Left ventricle myocardium inferior (tissue), 1 donor: ENCODE measurements at regions not wholly inside any gene's neighbourhood (a gene's known extent, or its start where the extent isn't known, plus 50 kb on each side); places are given as distances from the start of the nearest gene placed in this dataset.

Source experiments
- DNase-seq: peaks from one replicate; pipeline ENCODE4 v3.0.0-alpha.2; 2020
- H3K27ac ChIP-seq: fragments of 200-600 bp; replicated peaks from 2 replicates; pipeline ENCODE4 v1.8.0; 2021
- H3K27me3 ChIP-seq: fragments of 200-600 bp; 2 replicates; pipeline ENCODE4 v1.8.0; 2021; ENCODE audit warnings: low read depth
- H3K36me3 ChIP-seq: fragments of 200-600 bp; 2 replicates; pipeline ENCODE4 v1.8.0; 2021
- H3K4me1 ChIP-seq: fragments of 200-600 bp; 2 replicates; pipeline ENCODE4 v1.8.0; 2021
- H3K4me3 ChIP-seq: fragments of 200-600 bp; 2 replicates; pipeline ENCODE4 v1.8.0; 2021; ENCODE audit warnings: mild to moderate bottlenecking, moderate library complexity
- H3K9me3 ChIP-seq: fragments of 200-600 bp; replicated peaks from 2 replicates; pipeline ENCODE4 v1.8.0; 2021
- CTCF ChIP-seq: fragments of 200-600 bp; IDR thresholded peaks from 2 replicates; pipeline ENCODE4 v1.8.0; 2021; ENCODE audit warnings: antibody characterized with exemption, mild to moderate bottlenecking, borderline replicate concordance
- intact Hi-C: fragments of 100-400 bp; cut with micrococcal nuclease; formaldehyde crosslinking; loops from one replicate; pipeline ENCODE4 v1.11.0; 2022
- donor health status: DM: no; HTN: yes; CAD: no; lungs with severe emphysema.

- Histone ChIP-seq H3K36me3 (no peaks in the 10 kb centered on the region), H3K4me3 (no peak overlapping the region), H3K4me1 (no peaks in the 10 kb centered on the region), H3K27ac (no peak overlapping the region), H3K9me3 (no peaks in the 10 kb centered on the region), H3K27me3 (peaks cover 5% of the 10 kb centered on the region)
- no peak for TF ChIP-seq CTCF
- DNase-seq: no peak
- intact Hi-C loops: no loop called here
Observed at GRCh38 chr2:7286120-7286519, 368.9 kb downstream of the RNF144A start.

- no peaks in the 10 kb centered on the region for H3K27me3 ChIP-seq
- no peaks in the 10 kb centered on the region for H3K36me3 ChIP-seq
- H3K4me3 ChIP-seq: no peak overlapping the region
- no peaks in the 10 kb centered on the region for H3K9me3 ChIP-seq
- no peak overlapping the region for H3K27ac ChIP-seq
- H3K4me1 ChIP-seq: no peaks in the 10 kb centered on the region
- no peak for TF ChIP-seq CTCF
- DNase-seq: no peak
- intact Hi-C loops: no loop called here
Observed at GRCh38 chr2:7288484-7288883, 371.3 kb downstream of the RNF144A start.

- intact Hi-C loops: no loop called here
Observed at GRCh38 chr2:7289697-7290096, 372.5 kb downstream of the RNF144A start.

GRCh38 chr2:7292154-7292691 lies 375.0 kb downstream of the RNF144A start:
- TF ChIP-seq CTCF: no peak

More at GRCh38 chr2:7289697-7290096, 372.5 kb downstream of the RNF144A start:
- no peak overlapping the region for H3K27ac ChIP-seq
- no peaks in the 10 kb centered on the region for H3K27me3 ChIP-seq
- H3K9me3 ChIP-seq: no peaks in the 10 kb centered on the region
- no peak for TF ChIP-seq CTCF
- H3K36me3 ChIP-seq: no peaks in the 10 kb centered on the region
- H3K4me1 ChIP-seq: no peaks in the 10 kb centered on the region
- H3K4me3 ChIP-seq: no peak overlapping the region
- DNase-seq: no peak

GRCh38 chr2:7309582-7309981 lies 392.4 kb downstream of the RNF144A start:
- no peak overlapping the region for H3K4me3 ChIP-seq
- DNase-seq: no peak
- intact Hi-C loops: no loop called here
- TF ChIP-seq CTCF: no peak
- H3K27ac ChIP-seq: no peak overlapping the region
- no peaks in the 10 kb centered on the region for H3K4me1 ChIP-seq
- no peaks in the 10 kb centered on the region for H3K27me3 ChIP-seq
- H3K9me3 ChIP-seq: no peaks in the 10 kb centered on the region
- H3K36me3 ChIP-seq: no peaks in the 10 kb centered on the region

More at GRCh38 chr2:7292154-7292691, 375.0 kb downstream of the RNF144A start:
- Histone ChIP-seq H3K36me3 (no peaks in the 10 kb centered on the region), H3K4me1 (no peaks in the 10 kb centered on the region), H3K27me3 (no peaks in the 10 kb centered on the region), H3K4me3 (no peak overlapping the region), H3K27ac (no peak overlapping the region), H3K9me3 (no peaks in the 10 kb centered on the region)
- intact Hi-C loops: no loop called here
- DNase-seq: no peak
